ENCODE measurements at regions not wholly inside any gene's neighbourhood (a gene's known extent, or its start where the extent isn't known, plus 50 kb on each side); places are given as distances from the start of the nearest gene placed in this dataset.

DNA sequence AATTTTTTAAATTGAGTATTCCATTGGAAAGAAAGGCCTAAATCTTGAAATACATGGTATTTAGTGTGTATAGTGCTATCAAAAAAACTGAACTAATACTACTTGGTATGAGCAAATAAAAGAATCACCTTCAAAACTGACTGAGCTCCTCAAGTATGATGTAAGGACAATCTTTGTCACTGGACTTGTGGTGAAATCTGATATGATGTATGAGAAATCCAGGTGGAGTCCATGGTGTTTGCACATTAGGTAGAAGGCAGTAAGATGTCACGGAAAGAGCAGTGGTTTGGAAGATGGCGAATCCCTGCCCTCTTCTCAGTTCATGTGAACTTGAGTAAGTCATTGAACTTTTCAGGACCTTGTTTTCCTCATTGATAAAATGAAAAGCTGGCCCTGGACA is 62.1 kb upstream of the COL1A2 start:
- no peak overlapping the region for H3K4me2 ChIP-seq (replicated peaks; ENCODE audit: extremely low read depth, low read length, poor library complexity, severe bottlenecking)
- H3K79me2 ChIP-seq (ENCODE audit: insufficient read depth, low read length), result no peaks in the 10 kb centered on the region
- no peak overlapping the region for H3K27ac ChIP-seq (ENCODE audit: low read depth in 1 of 2, low read length in 2 of 2)
- Mint-ChIP-seq H3K27ac (no peak overlapping the region), H3K9me3 (peaks cover 0 to 3% (median 0%) of the 10 kb centered on the region in 7 donors), H3K27me3 (ENCODE audit: low read depth in 3 of 3) (peaks cover 0 to 6% (median 3%) of the 10 kb centered on the region in 3 donors), H3K4me1 (no peaks in the 10 kb centered on the region), H3K36me3 (no peaks in the 10 kb centered on the region), H3K4me3 (no peak overlapping the region)
- no peaks in the 10 kb centered on the region for H3K27me3 ChIP-seq (ENCODE audit: control insufficient read depth in 2 of 2, insufficient read depth in 2 of 2, low read length in 2 of 2)
- DNase-seq, result no peak
- H4K20me1 ChIP-seq (ENCODE audit: insufficient read depth, low read length), result no peaks in the 10 kb centered on the region
- no peak overlapping the region for H3K4me3 ChIP-seq (replicated peaks in 1 of 3; ENCODE audit: low read depth in 2 of 3, low read length in 3 of 3)
- no peaks in the 10 kb centered on the region for H3K9me3 ChIP-seq (replicated peaks in 1 of 2; ENCODE audit: control insufficient read depth in 1 of 2, insufficient read depth in 1 of 2, low read length in 2 of 2)
- no peaks in the 10 kb centered on the region for H3K4me1 ChIP-seq (ENCODE audit: control insufficient read depth in 1 of 2, insufficient read depth in 2 of 2, low read length in 2 of 2)
- H3K9ac ChIP-seq (ENCODE audit: insufficient read depth, low read length, poor library complexity, severe bottlenecking), result no peak overlapping the region
- intact Hi-C loops (cut with micrococcal nuclease), result no loop called here
- no peak overlapping the region for H2AFZ ChIP-seq (ENCODE audit: insufficient read depth, low read depth, low read length, poor library complexity, severe bottlenecking)
- 100% methylated on average over 1 of the region's 2 CpGs for WGBS (ENCODE audit: insufficient coverage)
- TF ChIP-seq, protein P1, sequence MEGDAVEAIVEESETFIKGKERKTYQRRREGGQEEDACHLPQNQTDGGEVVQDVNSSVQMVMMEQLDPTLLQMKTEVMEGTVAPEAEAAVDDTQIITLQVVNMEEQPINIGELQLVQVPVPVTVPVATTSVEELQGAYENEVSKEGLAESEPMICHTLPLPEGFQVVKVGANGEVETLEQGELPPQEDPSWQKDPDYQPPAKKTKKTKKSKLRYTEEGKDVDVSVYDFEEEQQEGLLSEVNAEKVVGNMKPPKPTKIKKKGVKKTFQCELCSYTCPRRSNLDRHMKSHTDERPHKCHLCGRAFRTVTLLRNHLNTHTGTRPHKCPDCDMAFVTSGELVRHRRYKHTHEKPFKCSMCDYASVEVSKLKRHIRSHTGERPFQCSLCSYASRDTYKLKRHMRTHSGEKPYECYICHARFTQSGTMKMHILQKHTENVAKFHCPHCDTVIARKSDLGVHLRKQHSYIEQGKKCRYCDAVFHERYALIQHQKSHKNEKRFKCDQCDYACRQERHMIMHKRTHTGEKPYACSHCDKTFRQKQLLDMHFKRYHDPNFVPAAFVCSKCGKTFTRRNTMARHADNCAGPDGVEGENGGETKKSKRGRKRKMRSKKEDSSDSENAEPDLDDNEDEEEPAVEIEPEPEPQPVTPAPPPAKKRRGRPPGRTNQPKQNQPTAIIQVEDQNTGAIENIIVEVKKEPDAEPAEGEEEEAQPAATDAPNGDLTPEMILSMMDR (IDR thresholded peaks at IDR 0.05), result no peak
- H3K36me3 ChIP-seq (replicated peaks in 1 of 2; ENCODE audit: control insufficient read depth in 1 of 2, insufficient read depth in 2 of 2, low read length in 2 of 2), result no peaks in the 10 kb centered on the region

DNA sequence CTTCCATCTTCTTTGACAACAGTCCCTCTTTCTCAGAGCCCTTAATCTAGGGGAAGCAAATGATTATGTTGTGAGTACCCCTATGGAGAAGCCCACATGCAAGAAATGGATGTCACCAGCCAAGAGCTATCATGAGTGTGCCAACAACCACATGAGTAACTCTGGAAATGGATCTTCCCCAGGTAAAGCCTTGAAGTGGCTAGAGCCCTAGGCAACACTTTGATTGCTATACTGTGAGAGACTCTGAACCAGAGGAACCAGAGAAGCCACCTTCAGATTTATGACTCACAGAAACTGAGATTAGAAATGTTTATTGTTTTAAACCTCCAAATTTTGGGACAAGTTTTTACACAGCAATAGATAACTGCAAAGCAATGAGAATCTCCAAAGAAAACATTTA is 60.9 kb upstream of the COL1A2 start:
- intact Hi-C loops (cut with micrococcal nuclease), result no loop called here
- H3K27me3 ChIP-seq (ENCODE audit: control insufficient read depth in 2 of 2, insufficient read depth in 2 of 2, low read length in 2 of 2), result no peaks in the 10 kb centered on the region
- no peaks in the 10 kb centered on the region for H4K20me1 ChIP-seq (ENCODE audit: insufficient read depth, low read length)
- Mint-ChIP-seq H3K4me1 (no peaks in the 10 kb centered on the region), H3K27ac (no peak overlapping the region), H3K27me3 (ENCODE audit: low read depth in 3 of 3) (peaks cover 0 to 4% (median 3%) of the 10 kb centered on the region in 3 donors), H3K9me3 (peaks cover 0 to 3% (median 0%) of the 10 kb centered on the region in 7 donors), H3K4me3 (no peak overlapping the region), H3K36me3 (no peaks in the 10 kb centered on the region)
- no peak for DNase-seq
- TF ChIP-seq, protein P1 (IDR thresholded peaks at IDR 0.05), result no peak
- H3K27ac ChIP-seq (ENCODE audit: low read depth in 1 of 2, low read length in 2 of 2), result no peak overlapping the region
- H3K4me2 ChIP-seq (replicated peaks; ENCODE audit: extremely low read depth, low read length, poor library complexity, severe bottlenecking), result no peak overlapping the region
- H3K36me3 ChIP-seq (replicated peaks in 1 of 2; ENCODE audit: control insufficient read depth in 1 of 2, insufficient read depth in 2 of 2, low read length in 2 of 2), result no peaks in the 10 kb centered on the region
- no peak overlapping the region for H3K9ac ChIP-seq (ENCODE audit: insufficient read depth, low read length, poor library complexity, severe bottlenecking)
- H3K79me2 ChIP-seq (ENCODE audit: insufficient read depth, low read length), result no peaks in the 10 kb centered on the region
- no peaks in the 10 kb centered on the region for H3K9me3 ChIP-seq (replicated peaks in 1 of 2; ENCODE audit: control insufficient read depth in 1 of 2, insufficient read depth in 1 of 2, low read length in 2 of 2)
- H3K4me1 ChIP-seq (ENCODE audit: control insufficient read depth in 1 of 2, insufficient read depth in 2 of 2, low read length in 2 of 2), result no peaks in the 10 kb centered on the region
- no peak overlapping the region for H2AFZ ChIP-seq (ENCODE audit: insufficient read depth, low read depth, low read length, poor library complexity, severe bottlenecking)
- H3K4me3 ChIP-seq (replicated peaks in 1 of 3; ENCODE audit: low read depth in 2 of 3, low read length in 3 of 3), result no peak overlapping the region

Measured in CD14-positive monocyte (primary cell).